Cardiac muscle cell (in vitro differentiated cells and primary cell): ENCODE measurements at regions not wholly inside any gene's neighbourhood (a gene's known extent, or its start where the extent isn't known, plus 50 kb on each side); places are given as distances from the start of the nearest gene placed in this dataset.

Experiments used
- DNase-seq, 2 donors: peaks; one replicate each; pipeline versions ENCODE4 v3.0.0 to v3.0.0-alpha.2; 2010 to 2017; ENCODE audit warnings: low read depth in 1 of 2, low spot score in 1 of 2
- H3K27ac ChIP-seq: fragments of 200-600 bp; sonication (generic); 2 replicates; pipeline ENCODE4 v1.5.1; 2016
- H3K27me3 ChIP-seq: fragments of 200-600 bp; sonication (generic); 2 replicates; pipeline ENCODE4 v1.6.0; 2016; ENCODE audit warnings: control low read depth
- H3K36me3 ChIP-seq: fragments of 200-600 bp; sonication (generic); 2 replicates; pipeline ENCODE4 v1.5.1; 2016; ENCODE audit warnings: control low read depth
- H3K4me1 ChIP-seq: fragments of 200-600 bp; sonication (generic); 2 replicates; pipeline ENCODE4 v1.8.1; 2017; ENCODE audit warnings: low read depth, mild to moderate bottlenecking, mixed run types
- H3K4me3 ChIP-seq: fragments of 200-600 bp; sonication (generic); 2 replicates; pipeline ENCODE4 v1.5.1; 2016; ENCODE audit warnings: mild to moderate bottlenecking
- H3K9me3 ChIP-seq: fragments of 200-600 bp; sonication (generic); 2 replicates; pipeline ENCODE4 v1.5.1; 2017; ENCODE audit warnings: low read depth, mild to moderate bottlenecking, control low read depth
- TF ChIP-seq, protein P1 (sequence below): IDR thresholded peaks from 2 replicates; pipeline ENCODE4 v1.5.1; 2012; ENCODE audit warnings: low read depth, mild to moderate bottlenecking, low read length

DNA sequence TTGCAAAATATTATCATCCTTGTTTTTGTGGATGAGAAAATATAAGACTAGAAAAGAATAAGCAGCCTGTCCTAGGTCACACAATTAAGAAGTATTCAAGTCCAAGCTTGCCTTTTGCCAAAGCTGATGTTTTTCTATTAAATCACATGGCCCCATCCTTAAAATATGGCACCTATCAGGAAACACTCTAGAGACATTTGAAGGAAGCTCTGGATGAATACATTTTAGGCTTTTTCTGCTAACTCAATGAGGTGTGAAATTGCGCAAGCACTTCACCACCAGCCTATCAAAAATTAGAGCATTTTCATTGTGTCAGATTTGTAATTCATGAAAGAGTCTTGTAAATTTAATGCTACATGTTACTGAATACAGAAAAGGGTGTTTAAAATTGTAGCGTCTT lies 251.1 kb upstream of the MAD2L1 start:
- H3K9me3 ChIP-seq, result no peaks in the 10 kb centered on the region
- H3K4me1 ChIP-seq, result peaks cover 26% of the 10 kb centered on the region
- DNase-seq, result no peak
- H3K27ac ChIP-seq, result no peak overlapping the region
- no peaks in the 10 kb centered on the region for H3K27me3 ChIP-seq
- H3K4me3 ChIP-seq, result no peak overlapping the region
- H3K36me3 ChIP-seq, result no peaks in the 10 kb centered on the region
- TF ChIP-seq, protein P1, sequence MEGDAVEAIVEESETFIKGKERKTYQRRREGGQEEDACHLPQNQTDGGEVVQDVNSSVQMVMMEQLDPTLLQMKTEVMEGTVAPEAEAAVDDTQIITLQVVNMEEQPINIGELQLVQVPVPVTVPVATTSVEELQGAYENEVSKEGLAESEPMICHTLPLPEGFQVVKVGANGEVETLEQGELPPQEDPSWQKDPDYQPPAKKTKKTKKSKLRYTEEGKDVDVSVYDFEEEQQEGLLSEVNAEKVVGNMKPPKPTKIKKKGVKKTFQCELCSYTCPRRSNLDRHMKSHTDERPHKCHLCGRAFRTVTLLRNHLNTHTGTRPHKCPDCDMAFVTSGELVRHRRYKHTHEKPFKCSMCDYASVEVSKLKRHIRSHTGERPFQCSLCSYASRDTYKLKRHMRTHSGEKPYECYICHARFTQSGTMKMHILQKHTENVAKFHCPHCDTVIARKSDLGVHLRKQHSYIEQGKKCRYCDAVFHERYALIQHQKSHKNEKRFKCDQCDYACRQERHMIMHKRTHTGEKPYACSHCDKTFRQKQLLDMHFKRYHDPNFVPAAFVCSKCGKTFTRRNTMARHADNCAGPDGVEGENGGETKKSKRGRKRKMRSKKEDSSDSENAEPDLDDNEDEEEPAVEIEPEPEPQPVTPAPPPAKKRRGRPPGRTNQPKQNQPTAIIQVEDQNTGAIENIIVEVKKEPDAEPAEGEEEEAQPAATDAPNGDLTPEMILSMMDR, result no peak

DNA sequence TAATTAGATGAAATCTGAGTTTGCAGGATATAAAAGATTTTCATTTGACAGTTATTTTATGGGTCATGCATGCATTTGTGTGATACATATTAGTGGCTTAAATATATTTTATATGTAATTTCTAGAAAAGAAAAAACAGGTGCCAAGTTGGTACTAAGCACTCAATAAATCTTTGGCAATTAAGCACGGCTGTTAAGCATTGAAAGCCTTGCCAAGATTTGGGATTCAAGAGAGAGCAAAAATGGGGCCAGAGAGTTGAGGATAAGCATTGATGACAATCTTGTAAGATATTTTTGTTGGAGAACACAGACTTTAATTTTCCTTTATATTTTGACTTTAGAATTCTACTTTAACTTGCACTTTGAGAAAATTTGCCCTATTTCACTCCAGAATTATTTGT lies 249.8 kb upstream of the MAD2L1 start:
- H3K36me3 ChIP-seq, result no peaks in the 10 kb centered on the region
- no peaks in the 10 kb centered on the region for H3K27me3 ChIP-seq
- peaks cover 26% of the 10 kb centered on the region for H3K4me1 ChIP-seq
- H3K4me3 ChIP-seq, result no peak overlapping the region
- no peak for DNase-seq
- H3K9me3 ChIP-seq, result no peaks in the 10 kb centered on the region
- TF ChIP-seq, protein P1, result no peak
- no peak overlapping the region for H3K27ac ChIP-seq

DNA sequence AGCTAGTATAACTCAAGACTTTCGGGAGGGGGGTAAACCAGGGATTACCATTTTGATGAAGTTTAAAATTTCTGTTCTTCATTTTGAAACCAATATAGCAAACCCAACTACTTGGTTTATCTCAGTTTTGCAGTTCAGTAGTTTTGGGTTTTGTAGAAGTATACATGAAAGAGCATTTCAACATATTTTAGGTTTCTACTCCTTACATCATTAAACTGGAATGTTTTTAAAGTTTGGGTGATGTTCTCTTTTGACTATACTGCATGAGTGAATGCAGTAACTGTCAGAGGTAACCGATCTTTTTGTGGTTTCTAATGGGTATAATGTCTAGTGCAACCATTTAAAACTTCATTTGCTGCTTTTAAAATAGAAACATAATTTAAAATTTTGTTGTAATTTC lies 248.3 kb upstream of the MAD2L1 start:
- TF ChIP-seq, protein P1, result no peak
- H3K27me3 ChIP-seq, result no peaks in the 10 kb centered on the region
- H3K9me3 ChIP-seq, result no peaks in the 10 kb centered on the region
- H3K27ac ChIP-seq, result no peak overlapping the region
- no peaks in the 10 kb centered on the region for H3K36me3 ChIP-seq
- no peak overlapping the region for H3K4me3 ChIP-seq
- peaks cover 26% of the 10 kb centered on the region for H3K4me1 ChIP-seq
- DNase-seq, result no peak

DNA sequence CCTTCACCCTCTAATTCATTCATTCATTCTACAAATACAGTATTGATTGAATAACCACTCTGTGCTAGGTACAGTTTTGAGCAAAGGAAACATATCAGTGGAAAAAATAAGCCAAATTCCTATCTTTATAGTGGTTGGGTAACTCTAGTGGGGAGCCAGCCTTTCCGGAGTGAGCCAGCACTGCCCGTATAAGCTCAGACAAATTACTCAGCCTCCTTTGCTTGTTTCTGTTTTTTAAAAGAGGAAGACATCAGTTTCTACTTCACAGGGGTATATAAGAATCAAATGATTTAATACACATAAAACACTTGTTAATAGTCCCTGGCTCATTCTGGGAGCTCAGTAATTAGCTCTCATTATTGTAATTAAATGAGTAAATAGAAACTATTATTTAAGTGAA lies 238.2 kb upstream of the MAD2L1 start:
- H3K4me1 ChIP-seq, result no peaks in the 10 kb centered on the region
- no peak overlapping the region for H3K4me3 ChIP-seq
- no peaks in the 10 kb centered on the region for H3K9me3 ChIP-seq
- H3K27ac ChIP-seq, result no peak overlapping the region
- no peaks in the 10 kb centered on the region for H3K36me3 ChIP-seq
- DNase-seq, result no peak
- no peaks in the 10 kb centered on the region for H3K27me3 ChIP-seq
- TF ChIP-seq, protein P1, result no peak

DNA sequence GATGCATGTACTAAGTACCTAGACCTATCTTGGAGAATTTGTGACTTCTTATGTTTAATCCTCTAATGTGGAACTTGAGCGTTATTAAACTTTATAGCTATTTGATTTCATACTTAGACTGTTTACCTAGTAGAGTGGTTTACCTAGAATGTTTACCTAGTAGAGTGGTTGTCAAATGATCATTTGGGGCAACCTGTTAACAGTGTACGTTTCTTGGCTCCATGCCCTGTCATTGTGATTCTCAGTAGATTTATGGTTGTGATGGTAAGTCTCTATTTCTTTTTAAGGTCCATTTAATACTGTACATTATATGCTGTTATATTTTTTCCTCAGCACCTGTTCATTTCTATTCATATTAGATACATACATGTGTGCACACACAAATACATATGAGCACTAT lies 233.0 kb upstream of the MAD2L1 start:
- no peak for DNase-seq
- Histone ChIP-seq H3K27me3 (no peaks in the 10 kb centered on the region), H3K4me3 (no peak overlapping the region), H3K36me3 (no peaks in the 10 kb centered on the region), H3K4me1 (no peaks in the 10 kb centered on the region), H3K9me3 (no peaks in the 10 kb centered on the region), H3K27ac (no peak overlapping the region)
- TF ChIP-seq, protein P1, result no peak

DNA sequence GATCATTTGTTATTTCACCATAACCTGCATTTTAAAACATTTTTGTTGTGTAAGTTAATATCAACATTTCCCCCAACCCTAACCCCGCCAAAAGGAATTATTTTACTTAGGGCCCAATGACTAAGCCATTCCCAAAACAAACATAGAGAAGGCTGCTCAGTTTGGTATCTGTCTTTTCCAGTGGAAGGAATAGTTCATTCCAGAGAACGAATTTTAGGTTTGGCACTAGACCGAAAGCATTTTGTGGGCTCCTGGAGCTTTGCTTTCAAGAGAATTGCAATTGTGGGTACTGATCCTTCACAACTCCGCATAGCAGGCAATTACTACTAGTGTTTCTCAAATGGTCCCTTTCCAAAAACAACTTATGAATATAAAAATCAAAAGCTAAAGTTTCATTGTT lies 226.7 kb upstream of the MAD2L1 start:
- Histone ChIP-seq H3K9me3 (no peaks in the 10 kb centered on the region), H3K36me3 (no peaks in the 10 kb centered on the region), H3K4me1 (no peaks in the 10 kb centered on the region), H3K4me3 (no peak overlapping the region), H3K27ac (no peak overlapping the region), H3K27me3 (no peaks in the 10 kb centered on the region)
- no peak for DNase-seq
- TF ChIP-seq, protein P1, result no peak
